Right lobe of liver (tissue), 6 donors: ENCODE measurements at regions not wholly inside any gene's neighbourhood (a gene's known extent, or its start where the extent isn't known, plus 50 kb on each side); places are given as distances from the start of the nearest gene placed in this dataset.

Experiments
- ATAC-seq, 4 donors: fragments of 200-7000 bp; cut with Tn5 transposase; one replicate each; pipeline ENCODE4 v1.9.1; 2020; ENCODE audit warnings: mild to moderate bottlenecking in 4 of 4, moderate library complexity in 4 of 4
- DNase-seq, 3 donors: peaks; one replicate each; pipeline ENCODE4 v3.0.0-alpha.2; 2020
- H3K27ac ChIP-seq, 3 donors: fragments of 200-600 bp; one replicate each; pipeline ENCODE4 v1.8.0; 2022
- H3K27me3 ChIP-seq, 2 donors: fragments of 200-600 bp; one replicate each; pipeline ENCODE4 v1.8.0; 2022
- H3K36me3 ChIP-seq, 4 donors: fragments of 200-600 bp; sonication (generic) in 1 of 4; one replicate each; pipeline versions ENCODE4 v1.5.1 to v1.8.0; 2017 to 2022; ENCODE audit warnings: control low read depth in 1 of 4
- H3K4me1 ChIP-seq, 4 donors: fragments of 200-600 bp; sonication (generic) in 1 of 4; one replicate each; pipeline versions ENCODE4 v1.5.1 to v1.8.0; 2017 to 2022; ENCODE audit warnings: control low read depth in 1 of 4
- H3K4me3 ChIP-seq, 3 donors: fragments of 200-600 bp; one replicate each; pipeline ENCODE4 v1.8.0; 2022
- H3K9me3 ChIP-seq, 4 donors: fragments of 200-600 bp; sonication (generic) in 1 of 4; one replicate each; pipeline versions ENCODE4 v1.5.1 to v1.8.0; 2017 to 2022; ENCODE audit warnings: control low read depth in 1 of 4
- CTCF ChIP-seq, 4 donors: fragments of 200-600 bp in 3 of 4; fragments of 450-650 bp in 1 of 4; IDR thresholded peaks; one replicate each; pipeline versions ENCODE4 v1.5.1 to v1.8.0; 2016 to 2022; ENCODE audit warnings: antibody characterized with exemption in 4 of 4, mild to moderate bottlenecking in 2 of 4
- POLR2A ChIP-seq: fragments of 450-650 bp; IDR thresholded peaks from one replicate; pipeline ENCODE4 v1.6.1; 2017; ENCODE audit warnings: antibody characterized with exemption, mild to moderate bottlenecking
- WGBS: methylation state at CpG from one replicate; pipeline ENCODE4 v1.1.6; 2018; ENCODE audit warnings: low coverage, low lambda C conversion rate; ENCODE audit not compliant: insufficient coverage; ENCODE audit errors: missing lambda C conversion rate; 5-methylcytosine and 5-hydroxymethylcytosine counted together
- intact Hi-C, 2 donors: fragments of 100-400 bp; cut with DNase I; formaldehyde crosslinking; loops; one replicate each; pipeline versions ENCODE4 v1.11.2 to v1.14.1; 2022
- donor health status: DM: no; HTN: yes; CAD: no.
- donor health status: DM: no; HTN: no; CAD: no.
- donor health status: DM: no; HTN: no; CAD: no.
- donor health status: DM: no; HTN: yes; CAD: no.
- donor health status: DM: no; HTN: yes; CAD: no.

GRCh38 chr10:133025558-133026090, 62.1 kb upstream of the ADGRA1 start:
- intact Hi-C loops = no loop called here
- Histone ChIP-seq H3K36me3 (no peaks in the 10 kb centered on the region), H3K27ac (no peak overlapping the region), H3K9me3 (no peaks in the 10 kb centered on the region), H3K27me3 (no peaks in the 10 kb centered on the region), H3K4me1 (no peaks in the 10 kb centered on the region), H3K4me3 (no peak overlapping the region)
- ATAC-seq (no peak), DNase-seq (no peak)
- TF ChIP-seq POLR2A = no peak
- TF ChIP-seq CTCF (IDR thresholded peaks at IDR 0.05) = no peak
- WGBS = 49% methylated on average over 10 of the region's 13 CpGs

GRCh38 chr10:133024704-133025557, 62.8 kb upstream of the ADGRA1 start:
- intact Hi-C loops = no loop called here
- DNase-seq = no peak
- no peak overlapping the region for H3K27ac ChIP-seq
- H3K4me3 ChIP-seq = no peak overlapping the region
- H3K9me3 ChIP-seq = no peaks in the 10 kb centered on the region
- WGBS = 41% methylated on average over 12 of the region's 34 CpGs
- ATAC-seq = no peak
- no peak for TF ChIP-seq POLR2A
- no peak for TF ChIP-seq CTCF (IDR thresholded peaks at IDR 0.05)
- H3K4me1 ChIP-seq = no peaks in the 10 kb centered on the region
- H3K27me3 ChIP-seq = no peaks in the 10 kb centered on the region
- H3K36me3 ChIP-seq = no peaks in the 10 kb centered on the region

- no peak for ATAC-seq
Observed at GRCh38 chr10:133023216-133023843, 64.4 kb upstream of the ADGRA1 start.

GRCh38 chr10:133022776-133023100, 65.0 kb upstream of the ADGRA1 start:
- WGBS = 9% methylated on average over 9 of the region's 10 CpGs
- Histone ChIP-seq H3K9me3 (no peaks in the 10 kb centered on the region), H3K27ac (peak overlapping the region; percentile 41 to 79 (median 57)), H3K27me3 (no peaks in the 10 kb centered on the region), H3K4me1 (no peaks in the 10 kb centered on the region), H3K4me3 (no peak overlapping the region), H3K36me3 (no peaks in the 10 kb centered on the region)
- intact Hi-C loops = no loop called here
- ATAC-seq (peak; percentile 58 to 75 (median 65)), DNase-seq (peak in 1 of 3 donors; percentile 61)
- TF ChIP-seq CTCF (IDR thresholded peaks at IDR 0.05) (no peak), POLR2A (no peak)

More at GRCh38 chr10:133023216-133023843, 64.4 kb upstream of the ADGRA1 start:
- intact Hi-C loops = no loop called here
- no peaks in the 10 kb centered on the region for H3K36me3 ChIP-seq
- DNase-seq = peak in 1 of 3 donors; percentile 19
- TF ChIP-seq POLR2A (no peak), CTCF (IDR thresholded peaks at IDR 0.05) (no peak)
- no peaks in the 10 kb centered on the region for H3K4me1 ChIP-seq
- H3K27me3 ChIP-seq = no peaks in the 10 kb centered on the region
- H3K4me3 ChIP-seq = no peak overlapping the region
- no peaks in the 10 kb centered on the region for H3K9me3 ChIP-seq
- H3K27ac ChIP-seq = no peak overlapping the region
- WGBS = 52% methylated on average over 4 of the region's 31 CpGs
